Activated T-helper 1 cell treated with anti-CD3 and anti-CD28 coated beads, Interleukin-12 subunit alpha, Interleukin-12 subunit beta, Interleukin-2, Interleukin-4 antibody, amounts not matched to agents 30 ng/mL and 10 ng/mL and 1 ng/mL, durations not matched to agents 14 hours and 24 hours and 36 hours (primary cell): ENCODE measurements at regions not wholly inside any gene's neighbourhood (a gene's known extent, or its start where the extent isn't known, plus 50 kb on each side); places are given as distances from the start of the nearest gene placed in this dataset.

ENCODE experiments used
- DNase-seq: peaks from one replicate; pipeline ENCODE4 v3.0.0; 2021; ENCODE audit warnings: low spot score
- H3K27ac Mint-ChIP-seq: one replicate; pipeline ENCODE4 v1.8.0; 2021; ENCODE audit warnings: mild to moderate bottlenecking, mixed read lengths
- H3K27me3 Mint-ChIP-seq: one replicate; pipeline ENCODE4 v1.8.0; 2022; ENCODE audit warnings: mild to moderate bottlenecking, moderate library complexity, mixed read lengths; ENCODE audit not compliant: insufficient read depth
- H3K36me3 Mint-ChIP-seq: one replicate; pipeline ENCODE4 v1.8.0; 2021; ENCODE audit warnings: low read depth, mixed read lengths
- H3K4me1 Mint-ChIP-seq: one replicate; pipeline ENCODE4 v1.8.0; 2021; ENCODE audit warnings: low read depth, mixed read lengths
- H3K4me3 Mint-ChIP-seq: one replicate; pipeline ENCODE4 v1.8.0; 2021; ENCODE audit warnings: mild to moderate bottlenecking, moderate library complexity, mixed read lengths
- H3K9me3 Mint-ChIP-seq: one replicate; pipeline ENCODE4 v1.8.0; 2021; ENCODE audit warnings: mixed read lengths
- intact Hi-C: fragments of 100-400 bp; cut with micrococcal nuclease; formaldehyde crosslinking; loops from one replicate; pipeline ENCODE4 v1.15.1; 2024

DNA sequence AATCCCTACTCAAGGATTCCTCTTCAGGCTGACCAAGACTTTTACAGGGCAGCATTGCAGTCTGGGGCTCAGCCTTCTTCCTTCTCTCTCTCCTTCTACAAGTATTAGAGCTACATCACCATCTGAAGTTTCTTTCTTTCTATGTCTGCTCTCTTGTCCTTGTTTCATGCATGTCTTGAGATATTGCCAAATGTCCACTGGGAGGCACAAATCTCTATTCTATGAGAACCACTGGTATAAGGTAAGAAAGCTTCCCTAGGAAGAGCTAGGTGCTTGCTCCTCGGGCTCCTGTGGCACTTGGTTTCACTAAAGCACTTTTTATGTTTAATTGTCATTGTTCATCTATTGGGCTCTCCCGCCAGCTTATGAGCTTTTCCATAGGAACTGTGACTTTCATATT, 289.2 kb upstream of the PCSK5 start:
- Mint-ChIP-seq H3K4me1 (no peaks in the 10 kb centered on the region), H3K27me3 (peaks cover under 1% of the 10 kb centered on the region), H3K36me3 (no peaks in the 10 kb centered on the region), H3K4me3 (no peak overlapping the region), H3K27ac (no peak overlapping the region), H3K9me3 (no peaks in the 10 kb centered on the region)
- DNase-seq = no peak
- intact Hi-C loops = loop anchor here (5.0 kb wide), 1 partner anchor 1889 kb away; no protein-coding TSS in a partner anchor

DNA sequence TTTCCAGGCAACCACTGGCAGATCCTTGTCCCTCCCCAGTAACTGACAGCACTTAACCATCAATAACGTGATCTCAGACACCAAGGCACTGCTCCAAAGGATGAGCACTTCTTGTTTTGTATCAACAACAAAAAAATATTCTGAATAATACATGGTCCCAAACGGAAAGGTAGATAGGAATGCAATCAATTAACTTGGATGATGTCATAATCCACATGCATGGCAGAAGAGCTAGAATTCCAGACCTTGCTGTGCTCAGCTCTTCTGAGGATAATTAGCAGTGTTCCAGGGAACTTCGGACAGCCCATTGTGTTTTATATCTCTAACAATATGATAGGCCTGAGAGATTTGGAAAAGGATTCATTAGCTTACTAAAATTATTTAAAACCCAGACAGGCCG, 288.4 kb upstream of the PCSK5 start:
- peaks cover 2% of the 10 kb centered on the region for H3K27me3 Mint-ChIP-seq
- no peaks in the 10 kb centered on the region for H3K9me3 Mint-ChIP-seq
- no peak for DNase-seq
- H3K36me3 Mint-ChIP-seq = no peaks in the 10 kb centered on the region
- no peak overlapping the region for H3K4me3 Mint-ChIP-seq
- H3K27ac Mint-ChIP-seq = no peak overlapping the region
- no peaks in the 10 kb centered on the region for H3K4me1 Mint-ChIP-seq
- intact Hi-C loops = loop anchor here (5.0 kb wide), 1 partner anchor 1890 kb away; no protein-coding TSS in a partner anchor

DNA sequence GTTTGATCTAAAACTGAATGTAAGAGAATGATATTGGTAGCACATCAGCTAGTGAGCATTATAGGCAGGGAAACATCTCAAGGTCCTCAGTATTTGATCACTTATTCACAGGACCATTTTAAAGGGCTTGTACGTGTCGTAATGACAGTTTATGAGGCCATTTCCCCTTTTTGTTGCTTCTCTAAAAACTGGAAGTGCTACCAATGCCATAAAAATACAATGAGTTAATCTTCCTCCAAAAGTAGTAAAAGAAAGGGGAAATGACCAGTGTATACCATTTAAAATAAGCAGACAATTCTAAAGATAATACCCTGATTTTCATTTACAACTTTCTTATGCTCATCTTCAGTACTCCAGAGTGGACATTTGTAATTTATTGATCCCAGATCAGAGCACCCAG, 285.8 kb upstream of the PCSK5 start:
- Mint-ChIP-seq H3K27me3 (peaks cover 7% of the 10 kb centered on the region), H3K4me1 (no peaks in the 10 kb centered on the region), H3K27ac (no peak overlapping the region), H3K9me3 (no peaks in the 10 kb centered on the region), H3K4me3 (no peak overlapping the region), H3K36me3 (no peaks in the 10 kb centered on the region)
- intact Hi-C loops = loop anchor here (5.0 kb wide), 1 partner anchor 1892 kb away; no protein-coding TSS in a partner anchor
- DNase-seq = no peak

DNA sequence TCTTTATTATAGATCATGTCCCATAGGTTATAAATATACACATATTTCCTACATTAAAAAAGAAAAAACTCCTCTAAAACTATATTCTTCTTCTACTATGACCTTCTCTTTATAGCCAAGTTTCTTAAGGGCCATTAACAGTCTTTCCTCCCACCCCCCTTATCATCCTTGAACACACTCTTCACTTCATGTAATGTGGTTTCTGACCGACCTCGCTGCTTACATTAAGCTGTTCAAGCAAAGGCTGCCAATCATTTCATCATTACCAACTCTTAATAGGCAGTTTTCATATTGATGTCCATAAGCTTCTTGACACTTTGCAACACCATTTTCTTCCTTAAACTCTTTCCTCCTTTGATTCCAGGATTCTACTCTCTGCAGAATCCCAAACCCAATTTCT, 283.0 kb upstream of the PCSK5 start:
- intact Hi-C loops = no loop called here
- no peaks in the 10 kb centered on the region for H3K4me1 Mint-ChIP-seq

DNA sequence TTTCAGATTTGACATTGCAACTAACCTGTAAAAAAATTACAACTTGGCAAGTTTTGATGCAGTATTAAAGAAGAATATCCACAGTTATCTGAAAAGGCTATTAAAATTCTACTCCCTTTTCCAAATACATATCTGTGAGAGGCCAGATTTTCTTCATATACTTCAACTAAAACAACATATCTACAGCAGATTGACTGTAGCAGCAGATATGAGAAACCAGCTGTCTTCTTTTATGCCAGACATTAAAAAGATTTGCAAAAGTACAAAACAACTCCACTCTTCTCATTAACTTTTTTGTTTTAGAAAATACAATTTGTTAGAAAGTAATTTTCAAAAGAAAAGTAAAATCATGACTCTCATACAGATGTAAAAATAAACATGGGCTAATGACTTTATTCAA, 281.1 kb upstream of the PCSK5 start:
- H3K4me1 Mint-ChIP-seq = no peaks in the 10 kb centered on the region
- H3K4me3 Mint-ChIP-seq = no peak overlapping the region
- no peaks in the 10 kb centered on the region for H3K9me3 Mint-ChIP-seq
- H3K27me3 Mint-ChIP-seq = peaks cover 7% of the 10 kb centered on the region
- H3K27ac Mint-ChIP-seq = no peak overlapping the region
- no peak for DNase-seq
- H3K36me3 Mint-ChIP-seq = no peaks in the 10 kb centered on the region
- intact Hi-C loops = no loop called here

More for the DNA sequence above, 283.0 kb upstream of the PCSK5 start:
- Mint-ChIP-seq H3K9me3 (no peaks in the 10 kb centered on the region), H3K27me3 (peaks cover 7% of the 10 kb centered on the region), H3K36me3 (no peaks in the 10 kb centered on the region), H3K27ac (no peak overlapping the region), H3K4me3 (no peak overlapping the region)
- DNase-seq = no peak

DNA sequence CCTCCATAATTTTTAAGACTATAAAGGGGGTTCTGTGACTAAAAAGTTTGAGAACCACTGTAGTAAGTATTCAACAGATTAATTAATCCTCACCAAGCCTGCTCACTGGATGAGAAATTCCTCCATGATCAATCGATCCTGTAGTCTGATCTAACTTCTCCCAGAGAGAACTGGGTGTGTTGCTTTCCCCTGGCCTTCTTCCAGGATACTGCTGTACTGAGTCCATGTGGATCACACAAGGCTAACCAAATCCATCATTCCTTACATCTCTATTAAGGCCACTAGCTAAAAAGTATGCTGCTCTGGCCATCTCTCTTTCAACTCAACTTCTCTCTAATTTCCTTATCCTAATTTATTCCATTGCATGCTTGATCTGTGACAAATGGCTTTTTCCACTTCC, 280.2 kb upstream of the PCSK5 start:
- no peak overlapping the region for H3K4me3 Mint-ChIP-seq
- H3K9me3 Mint-ChIP-seq = no peaks in the 10 kb centered on the region
- H3K27me3 Mint-ChIP-seq = peaks cover 8% of the 10 kb centered on the region
- H3K27ac Mint-ChIP-seq = no peak overlapping the region
- intact Hi-C loops = no loop called here
- no peaks in the 10 kb centered on the region for H3K36me3 Mint-ChIP-seq
- no peak for DNase-seq
- H3K4me1 Mint-ChIP-seq = no peaks in the 10 kb centered on the region

DNA sequence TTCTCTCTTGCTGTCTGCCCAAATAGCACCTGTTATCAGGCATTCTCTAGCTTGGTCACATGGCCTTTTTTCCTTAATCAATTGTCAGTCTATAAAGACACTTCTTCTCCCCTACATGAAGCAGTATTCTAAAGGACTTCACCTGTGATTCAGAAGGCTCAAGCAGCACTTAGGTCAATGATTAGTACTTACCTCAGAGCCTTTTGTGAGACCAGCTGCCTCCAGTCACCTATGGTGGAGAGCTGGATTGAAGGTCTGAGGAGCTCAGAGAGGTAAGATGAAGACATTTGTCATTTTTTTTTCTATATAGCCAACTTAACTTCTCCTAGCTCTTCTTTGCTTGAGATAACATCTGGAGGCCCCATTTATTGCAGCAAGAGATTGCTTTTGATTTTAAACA, 278.3 kb upstream of the PCSK5 start:
- intact Hi-C loops = no loop called here
- no peaks in the 10 kb centered on the region for H3K4me1 Mint-ChIP-seq
- H3K27ac Mint-ChIP-seq = no peak overlapping the region

DNA sequence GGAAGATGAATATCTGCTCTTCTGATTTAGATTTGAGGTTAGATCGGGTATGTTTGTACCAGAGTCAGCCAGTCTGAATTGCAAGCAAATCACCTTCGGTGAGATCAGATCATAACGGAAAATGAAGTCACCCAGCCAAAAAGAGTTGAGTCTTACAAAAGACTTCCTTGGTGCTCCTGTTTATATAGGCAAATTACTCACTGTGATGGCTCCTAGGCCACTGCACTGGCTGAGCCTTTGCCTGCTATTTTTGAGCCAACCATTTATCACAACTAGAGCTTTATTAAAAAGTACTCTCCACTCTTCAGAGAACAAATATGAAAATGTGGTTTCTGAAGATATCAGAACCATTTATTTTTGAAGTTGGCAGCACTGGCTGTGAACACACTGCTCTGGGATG, 277.7 kb upstream of the PCSK5 start:
- Mint-ChIP-seq H3K27me3 (peaks cover 9% of the 10 kb centered on the region), H3K27ac (no peak overlapping the region), H3K36me3 (no peaks in the 10 kb centered on the region), H3K4me3 (no peak overlapping the region), H3K4me1 (no peaks in the 10 kb centered on the region), H3K9me3 (no peaks in the 10 kb centered on the region)
- intact Hi-C loops = no loop called here
- no peak for DNase-seq

More for the DNA sequence above, 278.3 kb upstream of the PCSK5 start:
- no peaks in the 10 kb centered on the region for H3K36me3 Mint-ChIP-seq
- no peak overlapping the region for H3K4me3 Mint-ChIP-seq
- H3K9me3 Mint-ChIP-seq = no peaks in the 10 kb centered on the region
- peaks cover 9% of the 10 kb centered on the region for H3K27me3 Mint-ChIP-seq
- DNase-seq = no peak

DNA sequence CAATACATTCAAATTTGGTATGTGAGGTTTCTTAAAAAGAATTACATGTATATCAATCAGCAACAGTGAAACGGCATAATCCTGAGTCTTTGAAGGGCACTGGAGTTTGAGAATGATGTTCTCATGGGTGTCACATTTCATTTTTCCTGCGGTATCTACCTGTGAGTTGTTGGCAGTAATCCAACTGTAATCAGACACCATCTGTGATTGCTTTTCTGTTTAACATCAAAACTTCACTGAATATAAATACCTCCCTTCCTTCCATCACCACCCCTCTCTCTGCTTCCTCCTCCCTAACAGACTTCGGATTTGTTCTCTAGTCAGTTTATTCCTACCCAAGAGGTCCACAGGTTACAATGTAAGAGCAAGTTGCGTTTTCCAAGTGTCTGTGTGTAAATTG, 275.2 kb upstream of the PCSK5 start:
- no peak overlapping the region for H3K27ac Mint-ChIP-seq

DNA sequence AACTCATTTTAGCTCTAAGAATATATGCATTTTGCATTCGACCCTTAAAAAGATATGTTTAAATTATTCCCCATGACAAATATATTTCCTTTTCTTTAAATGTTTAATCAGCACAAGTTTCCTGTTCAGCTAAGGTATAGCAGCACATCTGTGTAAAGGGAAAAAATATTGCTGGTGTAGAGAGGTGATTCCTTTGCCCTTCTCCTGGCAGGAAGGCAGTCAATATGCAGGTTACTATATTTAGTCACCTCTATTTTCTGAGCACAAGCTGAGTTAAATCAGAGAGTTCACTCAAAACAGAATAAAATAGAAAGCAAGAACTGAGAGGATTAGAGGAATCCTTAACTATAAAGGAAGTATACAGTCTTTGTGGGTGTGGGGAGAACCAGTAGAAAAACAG, 274.4 kb upstream of the PCSK5 start:
- intact Hi-C loops = no loop called here
- no peak for DNase-seq
- H3K27me3 Mint-ChIP-seq = peaks cover 7% of the 10 kb centered on the region
- H3K4me1 Mint-ChIP-seq = no peaks in the 10 kb centered on the region
- no peak overlapping the region for H3K4me3 Mint-ChIP-seq
- H3K36me3 Mint-ChIP-seq = no peaks in the 10 kb centered on the region
- H3K27ac Mint-ChIP-seq = no peak overlapping the region
- no peaks in the 10 kb centered on the region for H3K9me3 Mint-ChIP-seq

More for the DNA sequence above, 275.2 kb upstream of the PCSK5 start:
- DNase-seq = no peak
- Mint-ChIP-seq H3K27me3 (peaks cover 4% of the 10 kb centered on the region), H3K36me3 (no peaks in the 10 kb centered on the region), H3K4me1 (no peaks in the 10 kb centered on the region), H3K9me3 (no peaks in the 10 kb centered on the region), H3K4me3 (no peak overlapping the region)
- intact Hi-C loops = no loop called here

DNA sequence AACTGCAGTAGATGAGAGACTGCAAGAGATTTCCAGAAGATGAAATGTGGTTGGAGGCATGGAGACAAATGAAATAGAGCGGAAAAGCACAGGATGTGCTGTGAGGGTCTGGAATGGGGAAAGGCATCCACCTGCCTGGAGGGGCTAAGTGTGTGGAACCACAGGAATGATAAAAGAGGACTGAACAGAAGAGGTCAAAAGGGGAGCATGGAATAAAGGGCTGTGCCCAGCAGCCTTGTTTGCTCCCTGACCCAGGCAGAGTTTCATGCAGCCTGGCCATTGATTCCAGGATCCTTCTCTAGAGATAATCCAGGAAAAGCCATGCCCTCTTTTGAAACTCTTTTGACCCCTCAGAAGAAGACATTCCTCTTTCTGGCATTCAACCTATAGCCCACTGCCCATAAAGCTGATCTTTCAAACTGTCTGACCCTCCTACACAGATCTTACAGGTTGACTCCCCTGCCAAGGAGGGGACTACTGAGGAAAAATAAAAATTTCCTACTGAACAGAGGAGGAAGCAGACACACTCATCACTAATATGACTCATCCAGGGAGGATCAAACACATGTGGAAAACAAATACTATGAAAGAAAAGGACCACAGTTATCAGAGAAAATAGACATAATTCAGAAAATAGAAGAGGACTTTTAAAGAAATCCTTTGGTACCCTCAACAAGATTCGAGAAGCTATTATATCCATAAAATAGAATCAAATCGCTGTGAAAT, 273.5 kb upstream of the PCSK5 start:
- DNase-seq = no peak
- no peak overlapping the region for H3K27ac Mint-ChIP-seq
- no peaks in the 10 kb centered on the region for H3K9me3 Mint-ChIP-seq
- no peaks in the 10 kb centered on the region for H3K36me3 Mint-ChIP-seq
- H3K27me3 Mint-ChIP-seq = peaks cover 7% of the 10 kb centered on the region
- intact Hi-C loops = no loop called here
- H3K4me3 Mint-ChIP-seq = no peak overlapping the region
- no peaks in the 10 kb centered on the region for H3K4me1 Mint-ChIP-seq

DNA sequence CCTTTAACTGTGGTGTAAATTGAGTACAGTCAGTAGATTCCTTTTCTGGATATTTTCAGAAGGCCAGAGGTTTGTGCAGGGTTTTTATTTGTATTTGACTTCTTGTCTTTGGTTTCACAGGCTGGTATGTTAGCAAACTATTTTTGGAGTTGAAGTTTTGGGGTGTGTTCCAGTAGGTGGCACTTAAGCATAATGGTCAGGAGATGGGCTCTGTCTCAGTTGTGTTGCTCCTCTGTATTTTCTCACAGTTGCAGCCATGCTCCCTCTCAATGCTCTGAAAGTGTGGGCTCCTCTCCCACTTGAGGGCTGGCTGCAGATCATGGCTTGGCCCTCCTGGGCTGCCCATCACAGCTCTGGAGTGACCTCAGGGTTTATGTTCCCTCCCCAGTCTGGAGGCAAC, 267.0 kb upstream of the PCSK5 start:
- Mint-ChIP-seq H3K4me1 (no peaks in the 10 kb centered on the region), H3K27ac (no peak overlapping the region), H3K27me3 (peaks cover 2% of the 10 kb centered on the region), H3K4me3 (no peak overlapping the region), H3K36me3 (no peaks in the 10 kb centered on the region), H3K9me3 (no peaks in the 10 kb centered on the region)
- DNase-seq = no peak
- intact Hi-C loops = no loop called here

DNA sequence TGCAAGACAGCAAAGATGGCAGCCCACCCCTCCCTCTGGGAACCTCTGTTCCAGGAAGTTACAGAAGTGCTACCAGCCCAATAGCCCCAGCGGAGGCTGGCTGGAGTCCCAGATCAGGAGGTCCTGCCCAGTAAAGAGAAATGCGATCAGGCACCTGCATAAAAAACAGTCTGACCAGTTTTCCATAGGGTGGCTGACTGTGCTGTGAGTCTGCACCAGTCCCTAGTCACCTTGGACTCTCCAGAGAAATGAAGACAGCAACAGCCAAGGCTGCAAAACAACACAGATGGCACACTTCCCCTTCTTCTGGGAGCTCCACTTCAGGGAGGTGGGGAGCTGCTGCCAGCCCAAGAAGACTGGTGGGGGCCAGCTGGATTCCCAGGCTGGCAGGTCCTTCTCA, 265.5 kb upstream of the PCSK5 start:
- Mint-ChIP-seq H3K9me3 (no peaks in the 10 kb centered on the region), H3K36me3 (no peaks in the 10 kb centered on the region), H3K4me3 (no peak overlapping the region), H3K27ac (no peak overlapping the region), H3K27me3 (peaks cover 2% of the 10 kb centered on the region), H3K4me1 (no peaks in the 10 kb centered on the region)
- DNase-seq = no peak
- intact Hi-C loops = no loop called here

DNA sequence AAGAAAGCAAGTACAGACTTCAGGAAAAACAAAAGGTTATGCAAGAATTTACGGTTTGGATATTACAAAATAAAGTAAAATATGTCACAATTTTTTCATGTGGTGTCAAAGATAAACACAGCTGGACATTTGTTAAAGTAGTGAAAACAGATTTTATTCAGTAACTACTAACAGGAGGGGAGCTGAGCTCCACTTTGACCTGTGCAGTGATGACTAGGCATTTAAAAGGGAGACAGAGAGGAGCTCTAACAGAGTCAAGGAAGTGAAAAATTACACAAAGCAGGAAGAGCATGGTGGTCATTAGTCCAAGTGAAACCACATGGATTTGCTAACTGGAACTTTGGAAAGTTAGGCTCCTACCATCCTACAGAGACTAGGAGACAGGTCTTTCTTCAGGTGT, 263.6 kb upstream of the PCSK5 start:
- no peak for DNase-seq
- no peak overlapping the region for H3K27ac Mint-ChIP-seq
- H3K4me3 Mint-ChIP-seq = no peak overlapping the region
- H3K4me1 Mint-ChIP-seq = no peaks in the 10 kb centered on the region
- no peaks in the 10 kb centered on the region for H3K27me3 Mint-ChIP-seq
- no peaks in the 10 kb centered on the region for H3K9me3 Mint-ChIP-seq
- intact Hi-C loops = no loop called here
- no peaks in the 10 kb centered on the region for H3K36me3 Mint-ChIP-seq
